ENCODE measurements at regions not wholly inside any gene's neighbourhood (a gene's known extent, or its start where the extent isn't known, plus 50 kb on each side); places are given as distances from the start of the nearest gene placed in this dataset.

DNA sequence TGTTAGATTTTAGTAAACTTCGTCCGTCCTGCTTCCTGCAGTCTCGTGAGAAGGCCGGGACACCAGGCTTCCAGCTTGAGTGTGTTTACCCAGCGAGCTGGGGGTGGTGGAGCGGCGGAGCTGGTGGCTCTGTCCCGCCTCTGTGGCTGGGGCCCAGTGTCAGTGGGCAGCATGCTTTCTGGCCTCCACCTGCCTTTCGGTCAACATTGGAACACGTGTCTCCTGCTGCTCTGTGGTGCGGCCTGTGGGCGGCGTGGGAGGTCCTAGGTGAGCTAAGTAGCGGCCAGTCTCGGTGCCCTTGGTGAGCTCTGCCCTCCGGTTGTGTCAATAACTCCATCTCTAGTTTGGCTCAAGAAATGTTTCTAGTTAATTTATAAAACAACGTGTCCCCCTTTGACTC lies 125.9 kb downstream of the GADD45G start:
- 95 to 96% methylated on average over 17 of the region's 17 CpGs for WGBS, 2 donors
- Histone ChIP-seq H3K27ac (no peak overlapping the region), H3K4me1 (peaks cover 9 to 33% (median 22%) of the 10 kb centered on the region in 9 donors), H3K9me3 (no peaks in the 10 kb centered on the region), H3K36me3 (no peaks in the 10 kb centered on the region), H3K4me3 (no peak overlapping the region), H3K27me3 (peaks cover 0 to 5% (median 0%) of the 10 kb centered on the region in 7 donors)
- DNase-seq = no peak
- no peak for ATAC-seq
- intact Hi-C loops (cut with DNase I) = loop anchor here in 6 of 10 donors (10.0 kb wide), 1 partner anchor 126 kb away; the partner anchor contains the start of gene GADD45G (in 6 of the 6)
- TF ChIP-seq, protein P1, sequence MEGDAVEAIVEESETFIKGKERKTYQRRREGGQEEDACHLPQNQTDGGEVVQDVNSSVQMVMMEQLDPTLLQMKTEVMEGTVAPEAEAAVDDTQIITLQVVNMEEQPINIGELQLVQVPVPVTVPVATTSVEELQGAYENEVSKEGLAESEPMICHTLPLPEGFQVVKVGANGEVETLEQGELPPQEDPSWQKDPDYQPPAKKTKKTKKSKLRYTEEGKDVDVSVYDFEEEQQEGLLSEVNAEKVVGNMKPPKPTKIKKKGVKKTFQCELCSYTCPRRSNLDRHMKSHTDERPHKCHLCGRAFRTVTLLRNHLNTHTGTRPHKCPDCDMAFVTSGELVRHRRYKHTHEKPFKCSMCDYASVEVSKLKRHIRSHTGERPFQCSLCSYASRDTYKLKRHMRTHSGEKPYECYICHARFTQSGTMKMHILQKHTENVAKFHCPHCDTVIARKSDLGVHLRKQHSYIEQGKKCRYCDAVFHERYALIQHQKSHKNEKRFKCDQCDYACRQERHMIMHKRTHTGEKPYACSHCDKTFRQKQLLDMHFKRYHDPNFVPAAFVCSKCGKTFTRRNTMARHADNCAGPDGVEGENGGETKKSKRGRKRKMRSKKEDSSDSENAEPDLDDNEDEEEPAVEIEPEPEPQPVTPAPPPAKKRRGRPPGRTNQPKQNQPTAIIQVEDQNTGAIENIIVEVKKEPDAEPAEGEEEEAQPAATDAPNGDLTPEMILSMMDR (IDR thresholded peaks at IDR 0.05) = no peak

DNA sequence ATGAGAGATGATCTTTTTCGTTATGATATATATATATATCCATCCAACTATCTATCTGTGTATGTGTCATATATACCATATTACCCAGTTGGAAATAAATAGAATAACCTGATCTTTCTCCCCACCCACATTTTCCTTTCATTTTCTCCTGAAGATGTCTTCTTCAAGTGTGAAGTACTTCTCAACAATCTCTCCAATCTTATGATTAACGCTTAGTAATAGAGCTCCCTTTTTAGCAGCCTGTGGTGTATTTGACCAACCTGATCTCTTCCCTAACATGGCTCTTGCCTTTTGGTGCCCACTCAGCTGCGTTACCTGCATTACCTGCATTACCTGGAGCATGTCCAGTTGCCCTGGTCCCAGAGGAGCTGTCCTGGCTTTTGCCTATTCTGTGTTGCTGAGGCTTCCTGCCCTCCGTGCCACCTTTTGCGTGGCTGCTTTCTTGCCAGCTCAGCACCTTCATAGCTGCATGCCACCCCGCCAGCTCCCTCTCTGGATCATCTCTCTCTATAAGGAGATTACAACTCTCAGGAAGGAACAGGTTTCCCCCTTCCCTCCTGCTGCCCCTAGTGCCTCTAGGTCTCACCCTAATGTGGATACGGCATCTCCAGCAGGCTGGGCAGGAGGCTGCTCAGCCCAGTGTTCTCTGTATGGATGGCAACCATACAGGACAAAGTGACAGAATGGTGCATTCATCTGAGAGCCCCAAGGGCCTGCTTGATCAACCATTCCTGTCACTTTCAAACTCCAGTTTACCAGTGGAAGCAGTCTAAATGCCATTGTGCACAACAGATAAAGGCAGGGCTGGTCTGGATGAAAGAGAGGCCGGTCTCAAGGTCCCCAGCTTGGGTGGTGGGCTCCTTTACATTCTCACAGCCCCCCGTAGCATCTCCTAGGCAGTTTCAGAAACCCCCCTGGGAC lies 126.7 kb downstream of the GADD45G start:
- TF ChIP-seq, protein P1 (IDR thresholded peaks at IDR 0.05) = no peak
- peak overlapping the region in 5 of 10 donors; percentile 10 to 58 (median 40) for H3K27ac ChIP-seq
- ATAC-seq (peak in 2 of 8 donors; percentile 27 to 36), DNase-seq (no peak)
- peaks cover 0 to 5% (median 0%) of the 10 kb centered on the region in 7 donors for H3K27me3 ChIP-seq
- no peak overlapping the region for H3K4me3 ChIP-seq
- H3K9me3 ChIP-seq = no peaks in the 10 kb centered on the region
- no peaks in the 10 kb centered on the region for H3K36me3 ChIP-seq
- intact Hi-C loops (cut with DNase I) = loop anchor here in 6 of 10 donors (10.0 kb wide), 1 partner anchor 127 kb away; the partner anchor contains the start of gene GADD45G (in 6 of the 6)
- H3K4me1 ChIP-seq = peaks cover 9 to 33% (median 22%) of the 10 kb centered on the region in 9 donors
- 75 to 86% methylated on average over 9 of the region's 9 CpGs for WGBS, 2 donors

DNA sequence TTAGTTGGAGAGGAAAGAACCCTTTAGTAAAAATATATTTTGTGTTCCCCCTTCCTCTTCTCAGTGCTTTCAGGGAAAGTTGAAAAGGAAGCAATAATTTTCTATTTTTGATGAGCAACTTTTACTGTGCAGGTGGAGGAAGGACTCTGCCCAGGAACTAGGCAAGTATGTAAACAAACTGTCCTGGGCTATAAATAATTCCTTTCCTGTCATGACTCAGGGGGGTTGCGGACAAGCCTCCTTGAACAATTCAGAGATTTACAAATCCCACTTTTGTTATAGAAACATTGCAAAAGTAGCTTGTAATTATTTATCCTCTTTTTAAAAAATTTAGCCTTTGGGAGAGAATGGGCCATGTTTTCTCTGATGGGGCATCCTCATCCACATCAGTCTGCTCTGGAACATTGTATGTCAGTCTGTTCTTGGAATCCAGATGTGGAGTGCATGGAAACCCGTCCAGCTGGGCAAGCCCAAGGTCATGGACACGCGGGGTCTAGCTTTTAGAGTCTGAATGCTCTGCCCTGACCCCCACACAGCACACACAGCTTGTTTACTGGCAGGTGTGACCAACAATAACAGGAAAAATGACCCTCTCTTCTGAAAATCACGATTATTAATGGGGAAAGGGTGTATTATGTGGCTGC lies 127.6 kb downstream of the GADD45G start:
- ATAC-seq = peak in 6 of 8 donors; percentile 52 to 85 (median 70)
- Histone ChIP-seq H3K27me3 (no peaks in the 10 kb centered on the region), H3K27ac (peak overlapping the region in 7 of 10 donors; percentile 10 to 58 (median 40)), H3K4me1 (peaks cover 9 to 33% (median 23%) of the 10 kb centered on the region in 9 donors), H3K4me3 (no peak overlapping the region), H3K36me3 (no peaks in the 10 kb centered on the region), H3K9me3 (no peaks in the 10 kb centered on the region)
- intact Hi-C loops (cut with DNase I) = loop anchor here in 6 of 10 donors (10.0 kb wide), 1 partner anchor 128 kb away; the partner anchor contains the start of gene GADD45G (in 6 of the 6)
- TF ChIP-seq, protein P1 (IDR thresholded peaks at IDR 0.05) = no peak
- 18 to 21% methylated on average over 5 of the region's 5 CpGs for WGBS, 2 donors
- no peak for DNase-seq

DNA sequence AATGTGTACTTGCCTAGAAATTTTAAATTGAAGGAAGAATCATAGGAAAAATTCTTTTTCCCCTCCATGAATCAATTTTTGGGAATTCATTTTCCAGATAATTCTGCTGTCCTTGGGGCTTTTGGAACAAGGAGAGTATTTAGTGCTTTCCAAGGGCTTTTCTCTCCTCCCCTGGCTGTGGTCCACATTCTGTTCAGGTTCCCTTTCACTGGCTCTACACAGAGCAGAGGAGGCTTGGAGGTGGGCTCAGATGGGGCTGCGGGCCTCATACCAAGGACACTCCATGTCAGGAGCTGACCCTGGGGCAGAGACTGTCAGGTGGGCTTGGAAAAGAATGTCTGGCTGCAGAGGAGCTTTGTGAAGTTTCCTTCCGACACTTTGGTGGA lies 128.1 kb downstream of the GADD45G start:
- no peaks in the 10 kb centered on the region for H3K27me3 ChIP-seq
- no peaks in the 10 kb centered on the region for H3K36me3 ChIP-seq
- ATAC-seq = peak in 5 of 8 donors; percentile 24 to 54 (median 40)
- peaks cover 9 to 33% (median 25%) of the 10 kb centered on the region in 9 donors for H3K4me1 ChIP-seq
- H3K4me3 ChIP-seq = no peak overlapping the region
- H3K9me3 ChIP-seq = no peaks in the 10 kb centered on the region
- H3K27ac ChIP-seq = peak overlapping the region in 6 of 10 donors; percentile 26 to 58 (median 42)
- TF ChIP-seq, protein P1 (IDR thresholded peaks at IDR 0.05) = no peak
- DNase-seq = no peak
- intact Hi-C loops (cut with DNase I) = loop anchor here in 6 of 10 donors (10.0 kb wide), 1 partner anchor 128 kb away; the partner anchor contains the start of gene GADD45G (in 6 of the 6)
- 86 to 92% methylated on average over 2 of the region's 2 CpGs for WGBS, 2 donors
